ENCODE measurements at regions not wholly inside any gene's neighbourhood (a gene's known extent, or its start where the extent isn't known, plus 50 kb on each side); places are given as distances from the start of the nearest gene placed in this dataset.

GRCh38 chr20:48403167-48403761 is 424.5 kb downstream of the PREX1 start:
- no peak for TF ChIP-seq CTCF (IDR thresholded peaks at IDR 0.05)
- no peak for TF ChIP-seq EZH2phosphoT487 (IDR thresholded peaks at IDR 0.05)
